BE2C (cell line): ENCODE measurements at regions not wholly inside any gene's neighbourhood (a gene's known extent, or its start where the extent isn't known, plus 50 kb on each side); places are given as distances from the start of the nearest gene placed in this dataset.

Experiments
- DNase-seq: peaks from one replicate; pipeline ENCODE4 v3.0.0-alpha.2; 2020
- H3K27me3 ChIP-seq: fragments of 250-450 bp; sonication (Bioruptor Pico); 2 replicates; pipeline ENCODE4 v1.5.1; 2020; ENCODE audit warnings: mild to moderate bottlenecking
- H3K36me3 ChIP-seq: fragments of 250-450 bp; sonication (Bioruptor Pico); 2 replicates; pipeline ENCODE4 v1.5.1; 2020; ENCODE audit warnings: mild to moderate bottlenecking
- H3K4me1 ChIP-seq: fragments of 250-450 bp; sonication (Bioruptor Pico); 2 replicates; pipeline ENCODE4 v1.5.1; 2020
- H3K4me3 ChIP-seq: 2 replicates; pipeline ENCODE4 v1.5.1; 2011; ENCODE audit warnings: low read depth, low read length
- H3K9me3 ChIP-seq: fragments of 250-450 bp; sonication (Bioruptor Pico); 2 replicates; pipeline ENCODE4 v1.5.1; 2020
- TF ChIP-seq, protein P1 (sequence below): IDR thresholded peaks from 2 replicates; pipeline ENCODE4 v1.5.1; 2012; ENCODE audit warnings: mild to moderate bottlenecking, low read depth, low read length

DNA sequence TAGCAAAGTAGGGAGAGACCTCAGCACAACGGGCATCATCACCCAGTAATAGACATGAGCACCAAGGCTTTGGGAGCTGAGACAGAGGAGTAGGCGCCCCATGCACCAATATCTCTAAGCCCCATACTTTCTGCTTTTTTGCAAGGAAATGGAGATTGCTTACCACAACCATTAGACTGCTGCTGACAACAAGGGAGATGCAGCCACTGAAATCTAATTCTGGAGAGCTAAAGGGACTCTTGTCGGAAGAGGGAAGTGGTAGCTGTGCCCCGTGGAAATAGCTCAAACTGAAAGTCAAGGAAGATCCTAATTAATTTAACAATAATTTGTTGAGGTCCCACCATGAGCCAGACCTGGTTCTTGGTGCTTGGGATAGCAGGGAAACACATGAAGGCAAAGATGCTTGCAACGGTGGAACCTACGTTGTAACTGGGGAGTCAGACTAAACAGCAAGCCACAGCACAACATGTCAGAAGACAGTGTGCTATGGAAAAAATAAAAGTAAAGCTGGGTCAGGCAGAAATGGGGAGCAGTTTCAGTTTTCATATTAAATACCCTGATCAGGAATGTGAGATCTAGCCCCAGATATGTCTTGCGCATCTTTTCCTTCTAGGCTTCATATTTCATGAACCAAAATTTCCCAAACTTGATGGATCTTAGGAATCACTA is 1131.0 kb downstream of the BCL11B start:
- H3K4me1 ChIP-seq = no peaks in the 10 kb centered on the region
- no peak overlapping the region for H3K4me3 ChIP-seq
- no peaks in the 10 kb centered on the region; the same call in 1 of the 2 replicates for H3K9me3 ChIP-seq
- TF ChIP-seq, protein P1, sequence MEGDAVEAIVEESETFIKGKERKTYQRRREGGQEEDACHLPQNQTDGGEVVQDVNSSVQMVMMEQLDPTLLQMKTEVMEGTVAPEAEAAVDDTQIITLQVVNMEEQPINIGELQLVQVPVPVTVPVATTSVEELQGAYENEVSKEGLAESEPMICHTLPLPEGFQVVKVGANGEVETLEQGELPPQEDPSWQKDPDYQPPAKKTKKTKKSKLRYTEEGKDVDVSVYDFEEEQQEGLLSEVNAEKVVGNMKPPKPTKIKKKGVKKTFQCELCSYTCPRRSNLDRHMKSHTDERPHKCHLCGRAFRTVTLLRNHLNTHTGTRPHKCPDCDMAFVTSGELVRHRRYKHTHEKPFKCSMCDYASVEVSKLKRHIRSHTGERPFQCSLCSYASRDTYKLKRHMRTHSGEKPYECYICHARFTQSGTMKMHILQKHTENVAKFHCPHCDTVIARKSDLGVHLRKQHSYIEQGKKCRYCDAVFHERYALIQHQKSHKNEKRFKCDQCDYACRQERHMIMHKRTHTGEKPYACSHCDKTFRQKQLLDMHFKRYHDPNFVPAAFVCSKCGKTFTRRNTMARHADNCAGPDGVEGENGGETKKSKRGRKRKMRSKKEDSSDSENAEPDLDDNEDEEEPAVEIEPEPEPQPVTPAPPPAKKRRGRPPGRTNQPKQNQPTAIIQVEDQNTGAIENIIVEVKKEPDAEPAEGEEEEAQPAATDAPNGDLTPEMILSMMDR = no peak
- DNase-seq = no peak
- H3K36me3 ChIP-seq = no peaks in the 10 kb centered on the region
- no peaks in the 10 kb centered on the region for H3K27me3 ChIP-seq

DNA sequence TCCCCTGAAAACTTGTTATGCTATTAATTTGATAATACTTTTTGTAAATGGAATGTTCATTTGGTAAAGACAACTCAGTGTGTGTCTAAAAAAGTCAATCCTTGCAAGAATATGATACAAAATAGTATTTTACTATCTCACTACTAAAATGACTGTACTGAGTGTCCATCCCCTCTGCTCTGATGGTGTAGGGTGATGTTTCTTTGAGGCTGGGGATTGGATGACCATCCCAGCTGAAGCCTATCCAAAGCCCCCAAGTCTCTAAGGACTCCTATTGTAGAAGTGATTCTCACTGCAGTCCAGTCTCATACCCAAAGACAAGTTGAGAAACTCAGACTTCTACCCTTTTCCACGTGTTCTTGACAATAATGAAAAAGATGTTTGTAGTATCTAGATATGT is 1128.4 kb downstream of the BCL11B start:
- no peaks in the 10 kb centered on the region for H3K4me1 ChIP-seq
- TF ChIP-seq, protein P1 = no peak

DNA sequence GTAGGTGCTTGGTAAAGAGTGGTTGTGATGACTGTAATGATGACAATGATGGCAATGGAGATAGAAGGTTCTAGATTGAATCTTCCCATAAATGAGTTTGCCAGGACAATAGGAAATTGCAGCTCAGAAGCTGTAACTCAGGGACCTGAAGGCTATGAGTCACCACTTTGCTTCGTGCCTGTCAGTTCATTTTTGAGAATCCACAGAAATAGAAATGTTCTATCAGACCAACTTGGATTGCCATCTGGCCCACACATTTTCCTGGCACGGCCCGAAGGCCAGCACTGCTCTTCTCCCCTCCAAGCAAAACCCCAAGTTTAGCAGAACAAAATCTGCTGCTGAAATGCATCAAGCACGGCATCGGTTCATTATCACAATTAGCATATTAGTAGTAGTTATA is 1127.0 kb downstream of the BCL11B start:
- Histone ChIP-seq H3K27me3 (no peaks in the 10 kb centered on the region), H3K4me3 (no peak overlapping the region), H3K4me1 (no peaks in the 10 kb centered on the region), H3K9me3 (no peaks in the 10 kb centered on the region; the same call in 1 of the 2 replicates), H3K36me3 (no peaks in the 10 kb centered on the region)
- no peak for DNase-seq
- TF ChIP-seq, protein P1 = no peak

More for the DNA sequence above, 1128.4 kb downstream of the BCL11B start:
- Histone ChIP-seq H3K27me3 (no peaks in the 10 kb centered on the region), H3K9me3 (no peaks in the 10 kb centered on the region; the same call in 1 of the 2 replicates), H3K36me3 (no peaks in the 10 kb centered on the region), H3K4me3 (no peak overlapping the region)
- DNase-seq = no peak

- TF ChIP-seq, protein P1 = no peak
- Histone ChIP-seq H3K27me3 (no peaks in the 10 kb centered on the region), H3K9me3 (no peaks in the 10 kb centered on the region), H3K4me1 (no peaks in the 10 kb centered on the region), H3K4me3 (no peak overlapping the region), H3K36me3 (no peaks in the 10 kb centered on the region)
- no peak for DNase-seq
These were observed 1125.6 kb downstream of the BCL11B start for GRCh38 chr14:98146416-98146815.

DNA sequence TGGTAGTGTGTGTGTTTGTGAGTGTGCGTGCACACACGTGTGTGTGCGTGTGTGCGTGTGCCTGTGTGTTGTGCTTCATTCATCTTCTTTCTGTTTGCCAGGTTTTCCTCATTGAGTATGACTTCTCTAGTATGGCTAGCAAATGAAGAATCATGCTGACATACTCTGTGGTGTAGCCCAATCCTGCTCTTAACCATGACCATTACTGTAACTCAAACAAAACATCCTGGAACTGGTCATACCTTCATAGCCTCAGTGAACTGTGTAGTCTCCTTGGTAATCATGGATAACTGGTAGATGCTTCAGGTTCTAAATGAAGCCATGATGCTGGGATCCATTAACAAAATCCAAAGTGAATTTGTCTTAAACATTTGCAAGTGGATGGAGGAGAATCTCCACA is 1117.7 kb downstream of the BCL11B start:
- TF ChIP-seq, protein P1 = no peak
- Histone ChIP-seq H3K9me3 (no peaks in the 10 kb centered on the region), H3K36me3 (no peaks in the 10 kb centered on the region), H3K4me1 (no peaks in the 10 kb centered on the region), H3K27me3 (no peaks in the 10 kb centered on the region), H3K4me3 (no peak overlapping the region)
- no peak for DNase-seq

- Histone ChIP-seq H3K27me3 (no peaks in the 10 kb centered on the region), H3K4me1 (no peaks in the 10 kb centered on the region), H3K4me3 (no peak overlapping the region), H3K9me3 (no peaks in the 10 kb centered on the region), H3K36me3 (no peaks in the 10 kb centered on the region)
- DNase-seq = no peak
- TF ChIP-seq, protein P1 = no peak
These were observed 1115.6 kb downstream of the BCL11B start for GRCh38 chr14:98156411-98156810.
